ENCODE measurements at regions not wholly inside any gene's neighbourhood (a gene's known extent, or its start where the extent isn't known, plus 50 kb on each side); places are given as distances from the start of the nearest gene placed in this dataset.

DNA sequence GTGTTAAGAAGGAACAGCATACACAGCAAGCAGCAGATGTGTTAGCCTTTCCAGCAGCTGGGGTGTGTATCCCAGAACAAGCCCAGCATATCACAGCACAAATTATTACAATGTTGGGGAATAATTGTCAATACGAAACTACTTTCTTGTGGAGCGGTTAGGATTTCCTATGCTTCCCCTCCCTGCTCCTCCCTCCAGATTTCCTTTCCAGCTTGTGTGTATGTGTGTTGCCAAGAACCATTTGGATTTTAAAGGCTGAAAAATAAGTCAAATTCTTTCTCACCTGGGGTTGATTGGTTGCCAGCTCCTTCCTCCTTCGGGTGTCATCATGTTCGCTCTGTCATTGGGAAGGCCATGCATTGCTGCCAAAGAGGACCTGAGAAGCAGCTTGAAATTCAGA, 178.2 kb upstream of the FRMPD4 start:
- CTCF ChIA-PET: interaction anchor here (1.3 kb wide), 1 partner anchor 742 kb away, joined by 3 read pairs; no protein-coding TSS in a partner anchor
- TF ChIP-seq, protein P1, sequence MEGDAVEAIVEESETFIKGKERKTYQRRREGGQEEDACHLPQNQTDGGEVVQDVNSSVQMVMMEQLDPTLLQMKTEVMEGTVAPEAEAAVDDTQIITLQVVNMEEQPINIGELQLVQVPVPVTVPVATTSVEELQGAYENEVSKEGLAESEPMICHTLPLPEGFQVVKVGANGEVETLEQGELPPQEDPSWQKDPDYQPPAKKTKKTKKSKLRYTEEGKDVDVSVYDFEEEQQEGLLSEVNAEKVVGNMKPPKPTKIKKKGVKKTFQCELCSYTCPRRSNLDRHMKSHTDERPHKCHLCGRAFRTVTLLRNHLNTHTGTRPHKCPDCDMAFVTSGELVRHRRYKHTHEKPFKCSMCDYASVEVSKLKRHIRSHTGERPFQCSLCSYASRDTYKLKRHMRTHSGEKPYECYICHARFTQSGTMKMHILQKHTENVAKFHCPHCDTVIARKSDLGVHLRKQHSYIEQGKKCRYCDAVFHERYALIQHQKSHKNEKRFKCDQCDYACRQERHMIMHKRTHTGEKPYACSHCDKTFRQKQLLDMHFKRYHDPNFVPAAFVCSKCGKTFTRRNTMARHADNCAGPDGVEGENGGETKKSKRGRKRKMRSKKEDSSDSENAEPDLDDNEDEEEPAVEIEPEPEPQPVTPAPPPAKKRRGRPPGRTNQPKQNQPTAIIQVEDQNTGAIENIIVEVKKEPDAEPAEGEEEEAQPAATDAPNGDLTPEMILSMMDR (IDR thresholded peaks at IDR 0.05; ENCODE audit: insufficient read depth, low read length, missing control alignments): no peak
- DNase-seq (ENCODE audit: low read depth, low spot score): no peak
- POLR2A ChIA-PET: no interaction called here
- no peak overlapping the region for H3K4me3 ChIP-seq (ENCODE audit: low read depth, low read length)

DNA sequence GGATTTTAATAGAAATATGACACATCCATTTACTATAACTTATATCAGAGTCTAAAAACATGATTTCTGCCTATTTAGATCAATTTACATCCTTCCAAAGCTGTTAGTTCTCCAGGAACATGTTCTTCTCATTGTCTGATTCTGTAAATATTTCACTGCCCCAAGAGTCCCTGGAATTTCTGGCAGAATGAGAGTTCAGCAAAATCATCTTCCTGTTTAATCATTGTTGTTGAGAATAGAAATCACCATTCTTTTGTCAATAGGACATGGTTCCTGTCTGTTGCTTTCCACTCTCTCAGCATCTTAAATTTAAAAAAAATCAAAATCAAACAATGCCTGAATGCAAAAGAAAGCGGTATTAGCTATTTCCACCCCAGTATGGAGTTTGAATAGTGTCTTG, 172.8 kb upstream of the FRMPD4 start:
- CTCF ChIA-PET: no interaction called here
- no peak overlapping the region for H3K4me3 ChIP-seq (ENCODE audit: low read depth, low read length)
- TF ChIP-seq, protein P1 (IDR thresholded peaks at IDR 0.05; ENCODE audit: insufficient read depth, low read length, missing control alignments): no peak
- POLR2A ChIA-PET: no interaction called here
- no peak for DNase-seq (ENCODE audit: low read depth, low spot score)

DNA sequence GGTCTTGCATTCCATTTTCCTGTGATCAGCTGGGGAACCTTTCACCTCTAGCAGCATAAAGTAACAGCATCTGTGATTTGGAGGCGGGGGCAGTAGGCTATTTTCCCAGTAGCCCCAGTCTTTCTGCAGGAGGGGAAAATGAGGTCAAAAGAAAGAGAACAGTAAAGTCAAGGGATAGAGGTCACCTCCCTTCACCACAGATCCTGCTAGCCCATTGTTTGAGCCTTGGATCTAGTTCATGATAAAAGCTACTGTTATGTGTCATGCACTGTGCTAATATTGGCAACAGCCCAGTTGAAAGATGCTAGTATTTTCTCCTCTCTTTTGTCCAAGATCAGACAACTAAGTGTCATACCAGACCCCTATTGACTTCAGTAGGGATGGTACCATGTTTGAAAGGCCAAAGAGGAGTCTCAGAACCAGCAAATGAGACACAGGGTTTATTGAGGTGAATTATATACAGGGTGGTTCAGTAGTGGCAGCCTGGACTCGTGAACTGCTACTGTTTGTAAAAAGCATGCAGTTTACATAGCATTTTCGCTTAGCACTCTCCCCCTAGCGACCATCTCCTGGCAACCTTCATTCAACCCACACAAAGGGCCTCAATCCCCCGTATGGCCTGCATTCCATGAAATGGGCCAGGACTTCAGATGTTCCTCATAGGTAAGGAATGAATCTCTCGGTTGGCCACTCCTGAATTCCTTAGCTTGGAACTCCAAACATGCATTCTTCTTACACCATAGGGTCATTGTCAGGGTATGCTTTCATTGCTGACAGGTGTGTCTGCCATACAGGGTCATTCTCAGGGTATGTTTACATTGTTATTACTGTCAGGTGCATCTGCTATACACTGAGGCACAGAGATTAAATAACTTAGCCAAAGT, 170.0 kb upstream of the FRMPD4 start:
- no peak for DNase-seq (ENCODE audit: low read depth, low spot score)
- TF ChIP-seq, protein P1 (IDR thresholded peaks at IDR 0.05; ENCODE audit: insufficient read depth, low read length, missing control alignments): no peak
- POLR2A ChIA-PET: no interaction called here
- CTCF ChIA-PET: interaction anchor here (1.6 kb wide), 1 partner anchor 26 kb away, joined by 3 read pairs; no protein-coding TSS in a partner anchor
- H3K4me3 ChIP-seq (ENCODE audit: low read depth, low read length): no peak overlapping the region

DNA sequence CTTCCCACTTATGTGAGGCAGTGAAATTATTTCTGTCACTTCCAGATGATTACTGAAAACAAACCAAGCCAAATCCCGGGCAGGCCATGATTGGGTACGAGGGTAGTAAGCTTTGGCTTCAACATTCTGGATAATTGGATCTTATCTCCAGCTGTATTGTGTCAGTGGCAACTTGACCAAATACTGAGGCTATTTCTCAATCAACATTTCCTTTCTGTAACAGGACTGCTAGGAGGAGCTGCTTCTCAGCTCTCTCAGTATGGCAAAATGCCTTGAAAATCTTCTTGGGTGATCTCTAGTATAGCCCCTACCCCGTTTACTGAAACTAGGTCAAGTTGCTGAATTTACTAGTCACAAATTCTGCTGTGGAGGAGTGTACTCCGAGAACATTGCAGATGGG, 169.3 kb upstream of the FRMPD4 start:
- TF ChIP-seq, protein P1 (IDR thresholded peaks at IDR 0.05; ENCODE audit: insufficient read depth, low read length, missing control alignments): no peak
- no peak for DNase-seq (ENCODE audit: low read depth, low spot score)
- CTCF ChIA-PET: interaction anchor here (1.6 kb wide), 1 partner anchor 25 kb away, joined by 3 read pairs; no protein-coding TSS in a partner anchor
- POLR2A ChIA-PET: interaction anchor here (0.6 kb wide), 1 partner anchor 40 kb away, joined by 3 read pairs; no protein-coding TSS in a partner anchor
- H3K4me3 ChIP-seq (ENCODE audit: low read depth, low read length): no peak overlapping the region

DNA sequence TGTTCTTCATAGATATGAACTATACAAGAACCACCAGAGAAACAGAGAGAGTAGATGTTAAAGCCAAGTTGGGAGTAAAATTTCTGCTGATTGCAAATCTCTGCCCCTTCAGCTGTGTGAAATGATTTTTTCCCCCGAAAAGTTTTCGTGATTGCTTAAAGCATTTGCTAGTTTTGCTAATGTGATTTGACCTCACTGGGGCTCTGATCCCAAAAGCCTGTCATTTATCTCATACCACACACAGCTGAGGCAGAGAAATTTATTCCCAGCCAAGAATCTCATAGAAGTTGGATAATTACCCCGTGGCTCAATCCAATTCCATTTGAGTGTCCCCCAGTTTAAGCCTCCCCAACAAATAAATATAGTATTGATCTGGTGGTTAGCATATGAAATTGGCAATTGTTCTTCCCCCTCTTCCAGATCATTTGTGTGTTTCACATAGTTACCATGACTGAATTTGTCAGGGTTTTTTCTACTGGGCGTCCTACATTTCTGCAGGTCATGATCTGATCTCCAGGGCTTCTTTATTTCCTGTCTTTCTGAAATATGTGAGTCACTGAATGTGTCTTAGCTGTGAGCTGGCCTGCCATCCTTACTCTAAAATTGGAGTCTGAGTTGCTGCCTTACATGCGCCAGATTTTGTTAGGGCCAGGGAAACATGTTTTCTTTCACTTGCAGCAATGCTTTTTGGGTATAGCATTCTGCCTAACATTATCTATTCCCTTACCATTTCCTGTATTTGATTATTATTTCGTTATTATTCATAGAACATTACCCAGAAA, 167.5 kb upstream of the FRMPD4 start:
- H3K4me3 ChIP-seq (ENCODE audit: low read depth, low read length): no peak overlapping the region
- DNase-seq (ENCODE audit: low read depth, low spot score): no peak
- POLR2A ChIA-PET: no interaction called here
- TF ChIP-seq, protein P1 (IDR thresholded peaks at IDR 0.05; ENCODE audit: insufficient read depth, low read length, missing control alignments): no peak
- CTCF ChIA-PET: interaction anchor here (1.2 kb wide), 1 partner anchor 26 kb away, joined by 5 read pairs; no protein-coding TSS in a partner anchor

DNA sequence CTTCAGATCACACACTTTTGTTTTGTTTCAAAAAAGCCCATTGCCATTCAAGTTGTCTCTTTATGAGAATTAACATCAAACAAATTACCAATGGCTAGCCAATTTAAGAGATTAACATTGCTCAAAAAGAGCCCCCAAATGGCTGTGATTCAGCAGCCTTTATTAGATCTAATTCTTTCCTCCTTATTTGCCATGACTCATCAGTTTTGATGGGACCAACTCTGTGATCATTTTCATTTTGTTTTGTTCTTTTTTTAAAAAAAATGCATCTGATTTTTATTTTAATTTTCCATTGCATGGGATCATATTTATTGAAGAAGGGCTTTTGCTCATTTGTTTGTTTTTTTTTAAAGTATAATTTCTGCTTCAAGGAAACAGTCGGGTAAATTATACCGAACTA, 161.6 kb upstream of the FRMPD4 start:
- DNase-seq (ENCODE audit: low read depth, low spot score): no peak
- ChIA-PET POLR2A (no interaction called here), CTCF (interaction anchor here (1.4 kb wide), 1 partner anchor 32 kb away, joined by 4 read pairs; no protein-coding TSS in a partner anchor)
- TF ChIP-seq, protein P1 (IDR thresholded peaks at IDR 0.05; ENCODE audit: insufficient read depth, low read length, missing control alignments): no peak
- H3K4me3 ChIP-seq (ENCODE audit: low read depth, low read length): no peak overlapping the region

Data from AG04449 (cell line).